Transverse colon (tissue), 3 donors: ENCODE measurements at regions not wholly inside any gene's neighbourhood (a gene's known extent, or its start where the extent isn't known, plus 50 kb on each side); places are given as distances from the start of the nearest gene placed in this dataset.

Experiments used
- POLR2A ChIP-seq: fragments of 450-650 bp; IDR thresholded peaks from one replicate; pipeline ENCODE4 v1.6.1; 2016; ENCODE audit warnings: antibody characterized with exemption, mild to moderate bottlenecking, moderate library complexity
- TF ChIP-seq, protein P1 (sequence below), 5 experiments: fragments of 200-600 bp in 3 of 5; fragments of 450-650 bp in 2 of 5; sonication (generic) in 3 of 5; IDR thresholded peaks; 1 replicate in 2 of 5; 2 replicates in 3 of 5; pipeline ENCODE4 v1.5.1; 2016 to 2017; ENCODE audit warnings: antibody characterized with exemption in 5 of 5, inconsistent platforms in 3 of 5, mild to moderate bottlenecking in 2 of 5, moderate library complexity in 1 of 5

DNA sequence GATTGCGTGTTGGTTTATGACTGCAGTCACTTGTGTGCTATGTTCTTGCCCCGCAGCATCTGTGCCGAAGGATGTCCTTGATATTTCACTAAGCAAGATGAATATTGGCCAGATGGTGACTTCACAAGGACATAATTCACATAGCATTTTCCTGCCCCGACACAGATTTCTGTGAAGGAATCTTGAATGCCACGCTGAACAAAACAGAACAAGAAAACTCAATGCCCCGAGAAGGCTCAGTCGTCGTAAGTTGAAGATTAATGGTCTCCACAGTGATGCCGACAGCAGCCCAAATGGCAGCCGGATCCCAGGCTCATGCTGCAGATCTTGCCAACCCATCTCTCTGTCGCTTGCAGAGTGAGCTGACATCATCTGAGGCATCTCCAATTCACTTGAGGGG is 145.9 kb downstream of the CPEB2 start:
- TF ChIP-seq, protein P1, sequence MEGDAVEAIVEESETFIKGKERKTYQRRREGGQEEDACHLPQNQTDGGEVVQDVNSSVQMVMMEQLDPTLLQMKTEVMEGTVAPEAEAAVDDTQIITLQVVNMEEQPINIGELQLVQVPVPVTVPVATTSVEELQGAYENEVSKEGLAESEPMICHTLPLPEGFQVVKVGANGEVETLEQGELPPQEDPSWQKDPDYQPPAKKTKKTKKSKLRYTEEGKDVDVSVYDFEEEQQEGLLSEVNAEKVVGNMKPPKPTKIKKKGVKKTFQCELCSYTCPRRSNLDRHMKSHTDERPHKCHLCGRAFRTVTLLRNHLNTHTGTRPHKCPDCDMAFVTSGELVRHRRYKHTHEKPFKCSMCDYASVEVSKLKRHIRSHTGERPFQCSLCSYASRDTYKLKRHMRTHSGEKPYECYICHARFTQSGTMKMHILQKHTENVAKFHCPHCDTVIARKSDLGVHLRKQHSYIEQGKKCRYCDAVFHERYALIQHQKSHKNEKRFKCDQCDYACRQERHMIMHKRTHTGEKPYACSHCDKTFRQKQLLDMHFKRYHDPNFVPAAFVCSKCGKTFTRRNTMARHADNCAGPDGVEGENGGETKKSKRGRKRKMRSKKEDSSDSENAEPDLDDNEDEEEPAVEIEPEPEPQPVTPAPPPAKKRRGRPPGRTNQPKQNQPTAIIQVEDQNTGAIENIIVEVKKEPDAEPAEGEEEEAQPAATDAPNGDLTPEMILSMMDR (IDR thresholded peaks at IDR 0.05), result no peak
- TF ChIP-seq POLR2A, result no peak
